Lower leg skin (tissue), 3 donors: ENCODE measurements at regions not wholly inside any gene's neighbourhood (a gene's known extent, or its start where the extent isn't known, plus 50 kb on each side); places are given as distances from the start of the nearest gene placed in this dataset.

Experiments
- CTCF ChIP-seq, 3 donors: fragments of 450-650 bp; IDR thresholded peaks; one replicate each; pipeline ENCODE4 v1.5.1; 2016; ENCODE audit warnings: antibody characterized with exemption in 3 of 3, mild to moderate bottlenecking in 3 of 3, moderate library complexity in 2 of 3
- POLR2A ChIP-seq, 2 donors: fragments of 450-650 bp; IDR thresholded peaks; one replicate each; pipeline ENCODE4 v1.6.1; 2016 to 2017; ENCODE audit warnings: antibody characterized with exemption in 2 of 2, mild to moderate bottlenecking in 1 of 2, moderate library complexity in 1 of 2

GRCh38 chr11:131041331-131042040 lies 125.2 kb upstream of the SNX19 start:
- TF ChIP-seq CTCF (IDR thresholded peaks at IDR 0.05) (no peak), POLR2A (IDR thresholded peaks at IDR 0.05) (no peak)
